ENCODE measurements at regions not wholly inside any gene's neighbourhood (a gene's known extent, or its start where the extent isn't known, plus 50 kb on each side); places are given as distances from the start of the nearest gene placed in this dataset.

- Histone ChIP-seq H3K36me3 (ENCODE audit: insufficient read depth, low read length) (no peaks in the 10 kb centered on the region), H3K27me3 (ENCODE audit: insufficient read depth, low read length) (no peaks in the 10 kb centered on the region), H4K20me1 (ENCODE audit: insufficient read depth, low read length) (no peaks in the 10 kb centered on the region), H3K4me3 (ENCODE audit: insufficient read depth, low read depth, low read length) (no peak overlapping the region), H3K27ac (ENCODE audit: low read depth, low read length) (no peak overlapping the region), H3K4me2 (ENCODE audit: low read length) (no peak overlapping the region), H3K4me1 (ENCODE audit: insufficient read depth, low read length) (peaks cover 9% of the 10 kb centered on the region), H3K79me2 (ENCODE audit: insufficient read depth, low read length) (no peaks in the 10 kb centered on the region), H3K9ac (ENCODE audit: low read length) (no peak overlapping the region), H2AFZ (ENCODE audit: low read depth, low read length) (no peak overlapping the region), H3K9me3 (ENCODE audit: insufficient read depth, low read depth, low read length) (no peaks in the 10 kb centered on the region)
- DNase-seq (ENCODE audit: low read depth) = no peak
- Mint-ChIP-seq H3K27ac (ENCODE audit: unreplicated experiment) (no peak overlapping the region), H3K9me3 (ENCODE audit: unreplicated experiment) (no peaks in the 10 kb centered on the region), H3K4me3 (ENCODE audit: unreplicated experiment) (no peak overlapping the region), H3K36me3 (ENCODE audit: low read depth, unreplicated experiment) (no peaks in the 10 kb centered on the region), H3K4me1 (ENCODE audit: low read depth, unreplicated experiment) (peaks cover 24% of the 10 kb centered on the region), H3K27me3 (ENCODE audit: low read depth, unreplicated experiment) (no peaks in the 10 kb centered on the region)
- FAIRE-seq = no peak
- TF ChIP-seq EZH2 (IDR thresholded peaks at IDR 0.05; ENCODE audit: insufficient read depth, low read length) = no peak
- TF ChIP-seq, protein P1, sequence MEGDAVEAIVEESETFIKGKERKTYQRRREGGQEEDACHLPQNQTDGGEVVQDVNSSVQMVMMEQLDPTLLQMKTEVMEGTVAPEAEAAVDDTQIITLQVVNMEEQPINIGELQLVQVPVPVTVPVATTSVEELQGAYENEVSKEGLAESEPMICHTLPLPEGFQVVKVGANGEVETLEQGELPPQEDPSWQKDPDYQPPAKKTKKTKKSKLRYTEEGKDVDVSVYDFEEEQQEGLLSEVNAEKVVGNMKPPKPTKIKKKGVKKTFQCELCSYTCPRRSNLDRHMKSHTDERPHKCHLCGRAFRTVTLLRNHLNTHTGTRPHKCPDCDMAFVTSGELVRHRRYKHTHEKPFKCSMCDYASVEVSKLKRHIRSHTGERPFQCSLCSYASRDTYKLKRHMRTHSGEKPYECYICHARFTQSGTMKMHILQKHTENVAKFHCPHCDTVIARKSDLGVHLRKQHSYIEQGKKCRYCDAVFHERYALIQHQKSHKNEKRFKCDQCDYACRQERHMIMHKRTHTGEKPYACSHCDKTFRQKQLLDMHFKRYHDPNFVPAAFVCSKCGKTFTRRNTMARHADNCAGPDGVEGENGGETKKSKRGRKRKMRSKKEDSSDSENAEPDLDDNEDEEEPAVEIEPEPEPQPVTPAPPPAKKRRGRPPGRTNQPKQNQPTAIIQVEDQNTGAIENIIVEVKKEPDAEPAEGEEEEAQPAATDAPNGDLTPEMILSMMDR (IDR thresholded peaks at IDR 0.05; ENCODE audit: insufficient read depth, low read depth, low read length) = no peak
These were observed 52.4 kb upstream of the AGPS start for GRCh38 chr2:177340158-177340557.

GRCh38 chr2:177342736-177343135, 49.8 kb upstream of the AGPS start:
- Histone ChIP-seq H3K79me2 (ENCODE audit: insufficient read depth, low read length) (no peaks in the 10 kb centered on the region), H3K27ac (ENCODE audit: low read depth, low read length) (no peak overlapping the region), H2AFZ (ENCODE audit: low read depth, low read length) (no peak overlapping the region), H3K4me1 (ENCODE audit: insufficient read depth, low read length) (peaks cover 7% of the 10 kb centered on the region), H3K9ac (ENCODE audit: low read length) (no peak overlapping the region), H3K4me3 (ENCODE audit: insufficient read depth, low read depth, low read length) (no peak overlapping the region), H3K4me2 (ENCODE audit: low read length) (no peak overlapping the region), H3K27me3 (ENCODE audit: insufficient read depth, low read length) (no peaks in the 10 kb centered on the region), H3K36me3 (ENCODE audit: insufficient read depth, low read length) (no peaks in the 10 kb centered on the region), H4K20me1 (ENCODE audit: insufficient read depth, low read length) (no peaks in the 10 kb centered on the region), H3K9me3 (ENCODE audit: insufficient read depth, low read depth, low read length) (no peaks in the 10 kb centered on the region)
- Mint-ChIP-seq H3K4me1 (ENCODE audit: low read depth, unreplicated experiment) (peaks cover 9% of the 10 kb centered on the region), H3K27me3 (ENCODE audit: low read depth, unreplicated experiment) (no peaks in the 10 kb centered on the region), H3K36me3 (ENCODE audit: low read depth, unreplicated experiment) (no peaks in the 10 kb centered on the region), H3K9me3 (ENCODE audit: unreplicated experiment) (no peaks in the 10 kb centered on the region), H3K4me3 (ENCODE audit: unreplicated experiment) (no peak overlapping the region), H3K27ac (ENCODE audit: unreplicated experiment) (no peak overlapping the region)
- TF ChIP-seq, protein P1 (IDR thresholded peaks at IDR 0.05; ENCODE audit: insufficient read depth, low read depth, low read length) = no peak
- TF ChIP-seq EZH2 (IDR thresholded peaks at IDR 0.05; ENCODE audit: insufficient read depth, low read length) = no peak
- DNase-seq (ENCODE audit: low read depth) (no peak), FAIRE-seq (no peak)
